ENCODE measurements at regions not wholly inside any gene's neighbourhood (a gene's known extent, or its start where the extent isn't known, plus 50 kb on each side); places are given as distances from the start of the nearest gene placed in this dataset.
"Not testable (repeated sequence)": the region's sequence is repeated elsewhere in the genome, so short reads cannot be mapped to it uniquely, and the experiment has no call there.

- WGBS, 4 donors, result 86 to 93% (median 90%) methylated on average over 1 of the region's 1 CpG
- no peaks in the 10 kb centered on the region for H3K27me3 ChIP-seq
- no peak overlapping the region for H3K4me3 ChIP-seq
- TF ChIP-seq POLR2A (IDR thresholded peaks at IDR 0.05), result no peak
- TF ChIP-seq CTCF (IDR thresholded peaks at IDR 0.05), result no peak
- ATAC-seq (no peak), DNase-seq (no peak)
- H3K27ac ChIP-seq, result no peak overlapping the region
- peaks cover 0 to 12% (median 0%) of the 10 kb centered on the region in 12 donors for H3K9me3 ChIP-seq
- H3K36me3 ChIP-seq, result no peaks in the 10 kb centered on the region
- no peaks in the 10 kb centered on the region for H3K4me1 ChIP-seq
- intact Hi-C loops (cut with DNase I), result no loop called here
These were observed 397.1 kb upstream of the RORB start for GRCh38 chr9:74100042-74100441.

GRCh38 chr9:74102148-74102547 lies 395.0 kb upstream of the RORB start:
- intact Hi-C loops (cut with DNase I); H3K36me3 ChIP-seq; ATAC-seq; DNase-seq; H3K27me3 ChIP-seq; H3K27ac ChIP-seq; H3K4me3 ChIP-seq; H3K4me1 ChIP-seq: not testable (repeated sequence)
- H3K9me3 ChIP-seq, result peaks cover 0 to 12% (median 0%) of the 10 kb centered on the region in 12 donors
- WGBS, 4 donors, result 69 to 84% (median 71%) methylated on average over 1 of the region's 1 CpG

GRCh38 chr9:74102702-74103101 lies 394.4 kb upstream of the RORB start:
- Histone ChIP-seq H3K27me3 (no peaks in the 10 kb centered on the region), H3K4me3 (no peak overlapping the region), H3K4me1 (no peaks in the 10 kb centered on the region), H3K9me3 (peaks cover 0 to 12% (median 0%) of the 10 kb centered on the region in 12 donors), H3K27ac (no peak overlapping the region), H3K36me3 (no peaks in the 10 kb centered on the region)
- DNase-seq (no peak), ATAC-seq (no peak)
- TF ChIP-seq CTCF (IDR thresholded peaks at IDR 0.05) (no peak), POLR2A (IDR thresholded peaks at IDR 0.05) (no peak)
- intact Hi-C loops (cut with DNase I), result no loop called here
- 81 to 91% (median 88%) methylated on average over 1 of the region's 1 CpG for WGBS, 4 donors

GRCh38 chr9:74107692-74108091 lies 389.4 kb upstream of the RORB start:
- Histone ChIP-seq H3K9me3 (peaks cover 0 to 12% (median 0%) of the 10 kb centered on the region in 12 donors), H3K4me3 (no peak overlapping the region), H3K36me3 (no peaks in the 10 kb centered on the region), H3K27ac (no peak overlapping the region), H3K4me1 (no peaks in the 10 kb centered on the region), H3K27me3 (no peaks in the 10 kb centered on the region)
- intact Hi-C loops (cut with DNase I), result no loop called here
- no peak for ATAC-seq
- DNase-seq, result no peak
- TF ChIP-seq CTCF (IDR thresholded peaks at IDR 0.05), result no peak
- TF ChIP-seq POLR2A (IDR thresholded peaks at IDR 0.05), result no peak
- 66 to 79% (median 71%) methylated on average over 1 of the region's 1 CpG for WGBS, 4 donors

DNA sequence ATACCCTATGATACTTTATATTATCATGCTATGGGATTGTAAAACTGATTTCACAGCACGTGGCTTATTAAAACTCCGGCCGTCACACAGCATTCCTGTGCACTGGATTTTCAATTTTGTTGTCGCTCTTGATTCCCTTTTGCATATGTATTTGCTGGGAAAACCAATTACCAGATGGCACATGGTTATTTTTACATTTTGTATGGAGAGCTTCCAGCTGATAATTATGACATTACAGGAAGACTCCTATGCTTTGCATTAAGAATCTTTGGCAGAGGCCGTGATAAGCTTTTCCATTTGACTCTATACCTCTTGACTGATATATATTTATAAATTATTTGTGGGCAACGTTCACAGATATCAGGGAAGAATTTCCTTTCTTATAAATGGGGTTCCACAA lies 381.2 kb upstream of the RORB start:
- Histone ChIP-seq H3K27me3 (no peaks in the 10 kb centered on the region), H3K4me1 (no peaks in the 10 kb centered on the region), H3K9me3 (no peaks in the 10 kb centered on the region), H3K4me3 (no peak overlapping the region), H3K36me3 (no peaks in the 10 kb centered on the region), H3K27ac (no peak overlapping the region)
- ATAC-seq (no peak), DNase-seq (no peak)
- intact Hi-C loops (cut with DNase I), result no loop called here
- TF ChIP-seq CTCF (IDR thresholded peaks at IDR 0.05), result no peak
- TF ChIP-seq POLR2A (IDR thresholded peaks at IDR 0.05), result no peak
- WGBS, 4 donors, result 68 to 72% (median 70%) methylated on average over 6 of the region's 6 CpGs

All from heart left ventricle (tissue), 16 donors.